ENCODE measurements at regions not wholly inside any gene's neighbourhood (a gene's known extent, or its start where the extent isn't known, plus 50 kb on each side); places are given as distances from the start of the nearest gene placed in this dataset.

- Mint-ChIP-seq H3K4me1 (ENCODE audit: low read depth) (no peaks in the 10 kb centered on the region), H3K36me3 (ENCODE audit: low read depth) (no peaks in the 10 kb centered on the region), H3K4me3 (no peak overlapping the region), H3K9me3 (no peaks in the 10 kb centered on the region), H3K27ac (no peak overlapping the region), H3K27me3 (ENCODE audit: low read depth) (no peaks in the 10 kb centered on the region)
- CTCF ChIA-PET = no interaction called here
- intact Hi-C loops (cut with micrococcal nuclease) = no loop called here
- no peak for DNase-seq
Observed at GRCh38 chrX:38746102-38746501, 55.2 kb upstream of the MID1IP1 start.

GRCh38 chrX:38750551-38750950, 50.7 kb upstream of the MID1IP1 start:
- H3K27ac Mint-ChIP-seq = no peak overlapping the region
- intact Hi-C loops (cut with micrococcal nuclease) = loop anchor here (5.0 kb wide), 2 partner anchors 88 to 492 kb away; no protein-coding TSS in a partner anchor
- H3K4me3 Mint-ChIP-seq = no peak overlapping the region
- no peaks in the 10 kb centered on the region for H3K36me3 Mint-ChIP-seq (ENCODE audit: low read depth)
- no peak for DNase-seq
- no peaks in the 10 kb centered on the region for H3K4me1 Mint-ChIP-seq (ENCODE audit: low read depth)
- no peaks in the 10 kb centered on the region for H3K27me3 Mint-ChIP-seq (ENCODE audit: low read depth)
- no peaks in the 10 kb centered on the region for H3K9me3 Mint-ChIP-seq
- CTCF ChIA-PET = no interaction called here
